ENCODE measurements at regions not wholly inside any gene's neighbourhood (a gene's known extent, or its start where the extent isn't known, plus 50 kb on each side); places are given as distances from the start of the nearest gene placed in this dataset.

DNA sequence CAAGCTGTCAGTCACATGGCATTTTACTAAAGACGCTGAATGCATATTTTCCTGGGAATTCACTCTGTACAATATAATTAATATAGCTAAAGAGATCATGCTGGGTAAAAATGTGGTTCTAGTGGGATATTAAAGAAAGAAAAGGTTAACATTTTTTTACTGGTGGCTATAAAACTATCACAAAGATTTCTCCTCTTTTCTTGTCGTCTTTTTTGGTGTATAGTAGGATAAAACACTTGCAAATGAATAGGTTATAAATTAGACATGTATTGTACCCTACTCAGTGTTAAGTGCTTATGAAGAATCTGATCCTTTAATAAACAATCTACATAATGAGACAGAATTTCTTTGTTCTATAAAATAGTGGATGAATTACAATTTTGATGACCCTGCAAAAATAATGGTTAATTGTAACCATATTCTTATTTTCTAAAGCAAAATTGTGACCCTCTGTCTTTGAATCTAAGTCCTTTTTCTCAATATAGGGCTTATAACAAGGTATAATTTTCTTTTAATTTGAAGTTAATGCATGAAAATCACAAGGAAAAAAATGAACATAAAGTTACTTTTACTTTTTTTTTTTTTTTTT is 1540.4 kb upstream of the GOT2 start:
- no peak for TF ChIP-seq POLR2A (IDR thresholded peaks at IDR 0.05)
- TF ChIP-seq, protein P1, sequence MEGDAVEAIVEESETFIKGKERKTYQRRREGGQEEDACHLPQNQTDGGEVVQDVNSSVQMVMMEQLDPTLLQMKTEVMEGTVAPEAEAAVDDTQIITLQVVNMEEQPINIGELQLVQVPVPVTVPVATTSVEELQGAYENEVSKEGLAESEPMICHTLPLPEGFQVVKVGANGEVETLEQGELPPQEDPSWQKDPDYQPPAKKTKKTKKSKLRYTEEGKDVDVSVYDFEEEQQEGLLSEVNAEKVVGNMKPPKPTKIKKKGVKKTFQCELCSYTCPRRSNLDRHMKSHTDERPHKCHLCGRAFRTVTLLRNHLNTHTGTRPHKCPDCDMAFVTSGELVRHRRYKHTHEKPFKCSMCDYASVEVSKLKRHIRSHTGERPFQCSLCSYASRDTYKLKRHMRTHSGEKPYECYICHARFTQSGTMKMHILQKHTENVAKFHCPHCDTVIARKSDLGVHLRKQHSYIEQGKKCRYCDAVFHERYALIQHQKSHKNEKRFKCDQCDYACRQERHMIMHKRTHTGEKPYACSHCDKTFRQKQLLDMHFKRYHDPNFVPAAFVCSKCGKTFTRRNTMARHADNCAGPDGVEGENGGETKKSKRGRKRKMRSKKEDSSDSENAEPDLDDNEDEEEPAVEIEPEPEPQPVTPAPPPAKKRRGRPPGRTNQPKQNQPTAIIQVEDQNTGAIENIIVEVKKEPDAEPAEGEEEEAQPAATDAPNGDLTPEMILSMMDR (IDR thresholded peaks at IDR 0.05 in 4 of 5, conservative IDR thresholded peaks at IDR 0.05 in 1 of 5) = no peak
